Karpas-422 (cell line): ENCODE measurements at regions not wholly inside any gene's neighbourhood (a gene's known extent, or its start where the extent isn't known, plus 50 kb on each side); places are given as distances from the start of the nearest gene placed in this dataset.

Experiments used
- DNase-seq: peaks from one replicate; pipeline ENCODE4 v3.0.0-alpha.2; 2015
- H2AFZ ChIP-seq: fragments of 200-600 bp; sonication (generic); 2 replicates; pipeline ENCODE4 v1.6.1; 2014; ENCODE audit warnings: antibody characterized with exemption, low read length, mixed read lengths
- H3K27ac ChIP-seq: fragments of 200-600 bp; sonication (generic); 2 replicates; pipeline ENCODE4 v1.5.1; 2014; ENCODE audit warnings: mild to moderate bottlenecking, low read length, moderate library complexity
- H3K27me3 ChIP-seq: fragments of 200-600 bp; sonication (generic); 2 replicates; pipeline ENCODE4 v1.6.1; 2014; ENCODE audit warnings: low read length, mixed read lengths
- H3K36me3 ChIP-seq: fragments of 200-600 bp; sonication (generic); 2 replicates; pipeline ENCODE4 v1.6.1; 2014; ENCODE audit warnings: low read length, mixed read lengths; ENCODE audit not compliant: insufficient read depth
- H3K4me1 ChIP-seq: fragments of 200-600 bp; sonication (generic); 2 replicates; pipeline ENCODE4 v1.6.1; 2014; ENCODE audit warnings: mild to moderate bottlenecking, low read length, mixed read lengths
- H3K4me2 ChIP-seq: fragments of 200-600 bp; sonication (generic); 2 replicates; pipeline ENCODE4 v1.6.1; 2014; ENCODE audit warnings: low read length, low read depth, mild to moderate bottlenecking; ENCODE audit not compliant: poor library complexity, severe bottlenecking
- H3K4me3 ChIP-seq: fragments of 200-600 bp; sonication (generic); 2 replicates; pipeline ENCODE4 v1.5.1; 2014; ENCODE audit warnings: mild to moderate bottlenecking, antibody characterized with exemption, low read length, mixed read lengths
- H3K79me2 ChIP-seq: fragments of 200-600 bp; sonication (generic); 2 replicates; pipeline ENCODE4 v1.6.1; 2014; ENCODE audit warnings: mild to moderate bottlenecking, low read length, mixed read lengths
- H3K9ac ChIP-seq: fragments of 200-600 bp; sonication (generic); 2 replicates; pipeline ENCODE4 v1.6.0; 2014; ENCODE audit warnings: low read length
- H3K9me2 ChIP-seq: fragments of 200-600 bp; sonication (generic), shearing (Covaris generic); replicated peaks from 2 replicates; pipeline ENCODE4 v1.6.0; 2014; ENCODE audit warnings: mild to moderate bottlenecking, low read length, moderate library complexity; ENCODE audit not compliant: insufficient read depth
- H3K9me3 ChIP-seq: fragments of 300-700, 200-600 bp; sonication (generic); 2 replicates; pipeline ENCODE4 v1.6.1; 2014; ENCODE audit warnings: low read length, mixed read lengths
- H4K20me1 ChIP-seq: fragments of 200-600 bp; sonication (generic); 2 replicates; pipeline ENCODE4 v1.6.1; 2014; ENCODE audit warnings: mild to moderate bottlenecking, antibody characterized with exemption, low read length, low read depth; ENCODE audit not compliant: insufficient read depth

GRCh38 chr10:125475815-125476214 is 207.1 kb downstream of the TEX36 start:
- Histone ChIP-seq H3K9me3 (no peaks in the 10 kb centered on the region), H3K9ac (no peak overlapping the region), H3K4me3 (no peak overlapping the region), H3K79me2 (no peaks in the 10 kb centered on the region), H2AFZ (no peak overlapping the region), H3K4me2 (no peak overlapping the region), H3K36me3 (no peaks in the 10 kb centered on the region), H3K27ac (no peak overlapping the region), H3K4me1 (no peaks in the 10 kb centered on the region), H4K20me1 (no peaks in the 10 kb centered on the region), H3K9me2 (no peaks in the 10 kb centered on the region), H3K27me3 (no peaks in the 10 kb centered on the region)
- DNase-seq, result no peak

- Histone ChIP-seq H3K9me3 (no peaks in the 10 kb centered on the region), H4K20me1 (no peaks in the 10 kb centered on the region), H3K4me1 (no peaks in the 10 kb centered on the region), H3K4me3 (no peak overlapping the region), H3K27ac (no peak overlapping the region), H3K4me2 (no peak overlapping the region), H3K9ac (no peak overlapping the region), H3K36me3 (no peaks in the 10 kb centered on the region), H3K79me2 (no peaks in the 10 kb centered on the region), H2AFZ (no peak overlapping the region), H3K9me2 (no peaks in the 10 kb centered on the region), H3K27me3 (no peaks in the 10 kb centered on the region)
- DNase-seq, result no peak
Measured at GRCh38 chr10:125473143-125473793, 209.7 kb downstream of the TEX36 start.

- Histone ChIP-seq H3K27ac (no peak overlapping the region), H3K4me3 (no peak overlapping the region), H3K9ac (no peak overlapping the region), H3K9me3 (no peaks in the 10 kb centered on the region), H3K4me2 (no peak overlapping the region), H3K79me2 (no peaks in the 10 kb centered on the region), H3K4me1 (no peaks in the 10 kb centered on the region), H3K27me3 (no peaks in the 10 kb centered on the region), H3K36me3 (no peaks in the 10 kb centered on the region), H2AFZ (no peak overlapping the region), H4K20me1 (no peaks in the 10 kb centered on the region), H3K9me2 (no peaks in the 10 kb centered on the region)
- DNase-seq, result no peak
Measured at GRCh38 chr10:125472010-125472607, 210.9 kb downstream of the TEX36 start.

GRCh38 chr10:125468278-125468677 is 214.7 kb downstream of the TEX36 start:
- Histone ChIP-seq H3K9ac (no peak overlapping the region), H3K4me3 (no peak overlapping the region), H3K4me2 (no peak overlapping the region), H3K79me2 (no peaks in the 10 kb centered on the region), H2AFZ (no peak overlapping the region), H4K20me1 (no peaks in the 10 kb centered on the region), H3K4me1 (no peaks in the 10 kb centered on the region), H3K36me3 (no peaks in the 10 kb centered on the region), H3K27ac (no peak overlapping the region), H3K9me3 (no peaks in the 10 kb centered on the region), H3K9me2 (no peaks in the 10 kb centered on the region), H3K27me3 (no peaks in the 10 kb centered on the region)
- no peak for DNase-seq

- Histone ChIP-seq H3K4me3 (no peak overlapping the region), H3K4me2 (no peak overlapping the region), H3K79me2 (no peaks in the 10 kb centered on the region), H4K20me1 (no peaks in the 10 kb centered on the region), H3K4me1 (no peaks in the 10 kb centered on the region), H2AFZ (no peak overlapping the region), H3K36me3 (no peaks in the 10 kb centered on the region), H3K9ac (no peak overlapping the region), H3K27ac (no peak overlapping the region), H3K27me3 (no peaks in the 10 kb centered on the region), H3K9me2 (no peaks in the 10 kb centered on the region), H3K9me3 (no peaks in the 10 kb centered on the region)
- DNase-seq, result no peak
Measured at GRCh38 chr10:125466685-125467084, 216.3 kb downstream of the TEX36 start.

GRCh38 chr10:125462845-125463244 is 220.1 kb downstream of the TEX36 start:
- Histone ChIP-seq H2AFZ (no peak overlapping the region), H3K27ac (no peak overlapping the region), H3K4me2 (no peak overlapping the region), H3K9me2 (no peaks in the 10 kb centered on the region), H3K4me3 (no peak overlapping the region), H3K27me3 (no peaks in the 10 kb centered on the region), H3K9me3 (no peaks in the 10 kb centered on the region), H3K4me1 (no peaks in the 10 kb centered on the region), H3K36me3 (no peaks in the 10 kb centered on the region), H3K9ac (no peak overlapping the region), H3K79me2 (no peaks in the 10 kb centered on the region), H4K20me1 (no peaks in the 10 kb centered on the region)
- no peak for DNase-seq

- Histone ChIP-seq H3K36me3 (no peaks in the 10 kb centered on the region), H2AFZ (no peak overlapping the region), H3K4me2 (no peak overlapping the region), H3K9me2 (no peaks in the 10 kb centered on the region), H3K79me2 (no peaks in the 10 kb centered on the region), H3K27me3 (no peaks in the 10 kb centered on the region), H4K20me1 (no peaks in the 10 kb centered on the region), H3K9me3 (no peaks in the 10 kb centered on the region), H3K4me1 (no peaks in the 10 kb centered on the region), H3K9ac (no peak overlapping the region), H3K4me3 (no peak overlapping the region), H3K27ac (no peak overlapping the region)
- no peak for DNase-seq
Measured at GRCh38 chr10:125460326-125460725, 222.6 kb downstream of the TEX36 start.

- Histone ChIP-seq H3K36me3 (no peaks in the 10 kb centered on the region), H3K9me2 (no peaks in the 10 kb centered on the region), H2AFZ (no peak overlapping the region), H3K27ac (no peak overlapping the region), H3K9ac (no peak overlapping the region), H3K4me2 (no peak overlapping the region), H3K79me2 (no peaks in the 10 kb centered on the region), H4K20me1 (no peaks in the 10 kb centered on the region), H3K4me3 (no peak overlapping the region), H3K27me3 (no peaks in the 10 kb centered on the region), H3K9me3 (no peaks in the 10 kb centered on the region), H3K4me1 (no peaks in the 10 kb centered on the region)
- no peak for DNase-seq
Measured at GRCh38 chr10:125457406-125457805, 225.6 kb downstream of the TEX36 start.
